HG03066 (cell line): ENCODE measurements at regions not wholly inside any gene's neighbourhood (a gene's known extent, or its start where the extent isn't known, plus 50 kb on each side); places are given as distances from the start of the nearest gene placed in this dataset.

Experiments used
- ATAC-seq: cut with Tn5 transposase; IDR thresholded peaks from one replicate; pipeline ENCODE4 v1.9.1; 2021; ENCODE audit warnings: low read depth; ENCODE audit not compliant: unreplicated experiment

- ATAC-seq: no peak
Measured at GRCh38 chr2:38430196-38430595, 53.1 kb upstream of the ATL2 start.

GRCh38 chr2:38427936-38428335, 50.9 kb upstream of the ATL2 start:
- ATAC-seq: no peak

- no peak for ATAC-seq
Measured at GRCh38 chr2:38427054-38427453, 50.0 kb upstream of the ATL2 start.
